ENCODE measurements at regions not wholly inside any gene's neighbourhood (a gene's known extent, or its start where the extent isn't known, plus 50 kb on each side); places are given as distances from the start of the nearest gene placed in this dataset.

- Histone ChIP-seq H3K27ac (no peak overlapping the region), H3K4me1 (no peaks in the 10 kb centered on the region), H3K9me3 (no peaks in the 10 kb centered on the region), H3K36me3 (no peaks in the 10 kb centered on the region), H3K4me3 (no peak overlapping the region), H3K27me3 (no peaks in the 10 kb centered on the region)
- DNase-seq (ENCODE audit: low spot score in 2 of 2), result peak in 1 of 2 donors; percentile 12
- WGBS, 2 donors, result 65 to 72% methylated on average over 4 of the region's 4 CpGs
- TF ChIP-seq EP300 (IDR thresholded peaks at IDR 0.05), result no peak
- TF ChIP-seq, protein P1, sequence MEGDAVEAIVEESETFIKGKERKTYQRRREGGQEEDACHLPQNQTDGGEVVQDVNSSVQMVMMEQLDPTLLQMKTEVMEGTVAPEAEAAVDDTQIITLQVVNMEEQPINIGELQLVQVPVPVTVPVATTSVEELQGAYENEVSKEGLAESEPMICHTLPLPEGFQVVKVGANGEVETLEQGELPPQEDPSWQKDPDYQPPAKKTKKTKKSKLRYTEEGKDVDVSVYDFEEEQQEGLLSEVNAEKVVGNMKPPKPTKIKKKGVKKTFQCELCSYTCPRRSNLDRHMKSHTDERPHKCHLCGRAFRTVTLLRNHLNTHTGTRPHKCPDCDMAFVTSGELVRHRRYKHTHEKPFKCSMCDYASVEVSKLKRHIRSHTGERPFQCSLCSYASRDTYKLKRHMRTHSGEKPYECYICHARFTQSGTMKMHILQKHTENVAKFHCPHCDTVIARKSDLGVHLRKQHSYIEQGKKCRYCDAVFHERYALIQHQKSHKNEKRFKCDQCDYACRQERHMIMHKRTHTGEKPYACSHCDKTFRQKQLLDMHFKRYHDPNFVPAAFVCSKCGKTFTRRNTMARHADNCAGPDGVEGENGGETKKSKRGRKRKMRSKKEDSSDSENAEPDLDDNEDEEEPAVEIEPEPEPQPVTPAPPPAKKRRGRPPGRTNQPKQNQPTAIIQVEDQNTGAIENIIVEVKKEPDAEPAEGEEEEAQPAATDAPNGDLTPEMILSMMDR (IDR thresholded peaks at IDR 0.05), result no peak
- no peak for TF ChIP-seq POLR2A (IDR thresholded peaks at IDR 0.05)
These were observed 859.7 kb downstream of the GALC start for GRCh38 chr14:87133073-87133801.

GRCh38 chr14:87131879-87132278, 861.1 kb downstream of the GALC start:
- H3K4me1 ChIP-seq, result no peaks in the 10 kb centered on the region
- no peaks in the 10 kb centered on the region for H3K27me3 ChIP-seq
- TF ChIP-seq, protein P1 (IDR thresholded peaks at IDR 0.05), result no peak
- TF ChIP-seq EP300 (IDR thresholded peaks at IDR 0.05), result no peak
- no peak for TF ChIP-seq POLR2A (IDR thresholded peaks at IDR 0.05)
- no peak overlapping the region for H3K4me3 ChIP-seq
- no peak overlapping the region for H3K27ac ChIP-seq
- 40 to 41% methylated on average over 5 of the region's 5 CpGs for WGBS, 2 donors
- no peaks in the 10 kb centered on the region for H3K36me3 ChIP-seq
- no peak for DNase-seq (ENCODE audit: low spot score in 2 of 2)
- no peaks in the 10 kb centered on the region for H3K9me3 ChIP-seq

GRCh38 chr14:87122166-87122565, 870.8 kb downstream of the GALC start:
- TF ChIP-seq EP300 (IDR thresholded peaks at IDR 0.05), result no peak
- no peak for TF ChIP-seq POLR2A (IDR thresholded peaks at IDR 0.05)
- TF ChIP-seq, protein P1 (IDR thresholded peaks at IDR 0.05), result no peak
- Histone ChIP-seq H3K36me3 (no peaks in the 10 kb centered on the region), H3K27me3 (no peaks in the 10 kb centered on the region), H3K4me3 (no peak overlapping the region), H3K27ac (no peak overlapping the region), H3K9me3 (no peaks in the 10 kb centered on the region), H3K4me1 (no peaks in the 10 kb centered on the region)
- no peak for DNase-seq (ENCODE audit: low spot score in 2 of 2)

DNA sequence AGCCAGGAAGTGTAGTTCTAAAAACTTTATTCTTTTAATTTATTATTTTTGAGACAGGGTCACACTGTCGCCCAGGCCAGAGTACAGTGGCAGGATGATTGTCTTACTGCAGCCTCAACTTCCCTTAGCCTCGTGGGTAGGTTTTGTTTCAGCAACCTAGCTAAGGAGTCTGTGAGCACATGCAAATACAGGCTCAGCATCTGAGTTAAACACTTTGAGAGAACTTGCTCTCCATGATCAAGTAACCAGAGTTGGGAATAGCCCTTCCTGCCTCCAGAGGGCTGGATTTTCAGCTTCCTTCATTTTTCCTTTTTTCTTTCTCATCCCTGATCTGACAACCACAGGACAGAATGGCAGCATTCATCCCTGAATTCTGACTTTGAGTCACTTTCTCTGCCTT, 871.3 kb downstream of the GALC start:
- no peaks in the 10 kb centered on the region for H3K36me3 ChIP-seq
- no peaks in the 10 kb centered on the region for H3K9me3 ChIP-seq
- H3K27ac ChIP-seq, result no peak overlapping the region
- no peak overlapping the region for H3K4me3 ChIP-seq
- no peaks in the 10 kb centered on the region for H3K27me3 ChIP-seq
- no peaks in the 10 kb centered on the region for H3K4me1 ChIP-seq
- no peak for DNase-seq (ENCODE audit: low spot score in 2 of 2)
- 76 to 92% methylated on average over 2 of the region's 2 CpGs for WGBS, 2 donors
- TF ChIP-seq, protein P1 (IDR thresholded peaks at IDR 0.05), result no peak
- TF ChIP-seq EP300 (IDR thresholded peaks at IDR 0.05) (no peak), POLR2A (IDR thresholded peaks at IDR 0.05) (no peak)

GRCh38 chr14:87115234-87115633, 877.7 kb downstream of the GALC start:
- Histone ChIP-seq H3K9me3 (no peaks in the 10 kb centered on the region), H3K36me3 (no peaks in the 10 kb centered on the region), H3K27me3 (no peaks in the 10 kb centered on the region), H3K27ac (no peak overlapping the region), H3K4me3 (no peak overlapping the region), H3K4me1 (no peaks in the 10 kb centered on the region)
- TF ChIP-seq EP300 (IDR thresholded peaks at IDR 0.05) (no peak), POLR2A (IDR thresholded peaks at IDR 0.05) (no peak)
- TF ChIP-seq, protein P1 (IDR thresholded peaks at IDR 0.05), result no peak
- WGBS, 2 donors, result 17 to 27% methylated on average over 1 of the region's 1 CpG
- no peak for DNase-seq (ENCODE audit: low spot score in 2 of 2)
